HFFc6 (cell line): ENCODE measurements at regions not wholly inside any gene's neighbourhood (a gene's known extent, or its start where the extent isn't known, plus 50 kb on each side); places are given as distances from the start of the nearest gene placed in this dataset.

Source experiments
- DNase-seq: peaks from one replicate; pipeline ENCODE4 v3.0.0-alpha.2; 2018
- H3K27ac Mint-ChIP-seq: 2 replicates; pipeline ENCODE4 v1.8.0; 2020; ENCODE audit warnings: mild to moderate bottlenecking, mixed read lengths
- H3K27me3 Mint-ChIP-seq: 2 replicates; pipeline ENCODE4 v1.8.0; 2021; ENCODE audit warnings: mild to moderate bottlenecking, moderate library complexity, mixed read lengths; ENCODE audit not compliant: insufficient read depth
- H3K36me3 Mint-ChIP-seq: 2 replicates; pipeline ENCODE4 v1.8.0; 2021; ENCODE audit warnings: low read depth, mixed read lengths
- H3K4me1 Mint-ChIP-seq: 2 replicates; pipeline ENCODE4 v1.8.0; 2020; ENCODE audit warnings: low read depth, mixed read lengths
- H3K4me3 Mint-ChIP-seq: 2 replicates; pipeline ENCODE4 v1.8.0; 2020; ENCODE audit warnings: mild to moderate bottlenecking, moderate library complexity, mixed read lengths
- H3K9me3 Mint-ChIP-seq: 2 replicates; pipeline ENCODE4 v1.8.0; 2020; ENCODE audit warnings: mild to moderate bottlenecking, mixed read lengths
- TF ChIP-seq, protein P1 (sequence below): fragments of 200-600 bp; sonication (generic); IDR thresholded peaks from 2 replicates; pipeline ENCODE4 v1.5.0; 2021; ENCODE audit warnings: antibody characterized with exemption, mild to moderate bottlenecking

GRCh38 chr4:120472447-120473131 lies 405.9 kb upstream of the MAD2L1 start:
- Mint-ChIP-seq H3K4me3 (no peak overlapping the region), H3K36me3 (no peaks in the 10 kb centered on the region), H3K27ac (no peak overlapping the region), H3K9me3 (peaks cover 27% of the 10 kb centered on the region), H3K27me3 (no peaks in the 10 kb centered on the region), H3K4me1 (no peaks in the 10 kb centered on the region)
- no peak for DNase-seq
- TF ChIP-seq, protein P1, sequence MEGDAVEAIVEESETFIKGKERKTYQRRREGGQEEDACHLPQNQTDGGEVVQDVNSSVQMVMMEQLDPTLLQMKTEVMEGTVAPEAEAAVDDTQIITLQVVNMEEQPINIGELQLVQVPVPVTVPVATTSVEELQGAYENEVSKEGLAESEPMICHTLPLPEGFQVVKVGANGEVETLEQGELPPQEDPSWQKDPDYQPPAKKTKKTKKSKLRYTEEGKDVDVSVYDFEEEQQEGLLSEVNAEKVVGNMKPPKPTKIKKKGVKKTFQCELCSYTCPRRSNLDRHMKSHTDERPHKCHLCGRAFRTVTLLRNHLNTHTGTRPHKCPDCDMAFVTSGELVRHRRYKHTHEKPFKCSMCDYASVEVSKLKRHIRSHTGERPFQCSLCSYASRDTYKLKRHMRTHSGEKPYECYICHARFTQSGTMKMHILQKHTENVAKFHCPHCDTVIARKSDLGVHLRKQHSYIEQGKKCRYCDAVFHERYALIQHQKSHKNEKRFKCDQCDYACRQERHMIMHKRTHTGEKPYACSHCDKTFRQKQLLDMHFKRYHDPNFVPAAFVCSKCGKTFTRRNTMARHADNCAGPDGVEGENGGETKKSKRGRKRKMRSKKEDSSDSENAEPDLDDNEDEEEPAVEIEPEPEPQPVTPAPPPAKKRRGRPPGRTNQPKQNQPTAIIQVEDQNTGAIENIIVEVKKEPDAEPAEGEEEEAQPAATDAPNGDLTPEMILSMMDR: no peak

DNA sequence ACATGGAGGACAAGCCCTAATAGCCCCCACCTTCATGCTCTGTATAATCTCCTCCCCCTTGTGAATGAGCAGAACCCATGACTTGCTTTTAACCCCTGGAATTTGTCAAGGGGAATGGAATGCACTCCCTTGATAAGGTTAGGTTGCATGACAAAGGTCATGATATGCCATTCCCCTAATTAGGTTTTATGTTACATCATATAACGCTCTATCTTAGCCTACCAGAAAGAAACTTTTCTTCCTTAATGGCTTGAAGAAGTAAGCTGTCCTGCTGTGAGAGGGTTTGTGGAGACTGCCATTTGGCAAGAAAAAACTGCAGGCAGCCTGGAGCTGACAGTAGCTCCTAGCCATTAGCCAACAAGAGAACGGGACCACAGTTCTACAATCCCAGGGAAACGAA lies 399.8 kb upstream of the MAD2L1 start:
- H3K27me3 Mint-ChIP-seq: no peaks in the 10 kb centered on the region
- no peaks in the 10 kb centered on the region for H3K36me3 Mint-ChIP-seq
- H3K9me3 Mint-ChIP-seq: peaks cover 37% of the 10 kb centered on the region
- TF ChIP-seq, protein P1: no peak
- H3K4me3 Mint-ChIP-seq: no peak overlapping the region
- no peaks in the 10 kb centered on the region for H3K4me1 Mint-ChIP-seq
- no peak overlapping the region for H3K27ac Mint-ChIP-seq
- no peak for DNase-seq

DNA sequence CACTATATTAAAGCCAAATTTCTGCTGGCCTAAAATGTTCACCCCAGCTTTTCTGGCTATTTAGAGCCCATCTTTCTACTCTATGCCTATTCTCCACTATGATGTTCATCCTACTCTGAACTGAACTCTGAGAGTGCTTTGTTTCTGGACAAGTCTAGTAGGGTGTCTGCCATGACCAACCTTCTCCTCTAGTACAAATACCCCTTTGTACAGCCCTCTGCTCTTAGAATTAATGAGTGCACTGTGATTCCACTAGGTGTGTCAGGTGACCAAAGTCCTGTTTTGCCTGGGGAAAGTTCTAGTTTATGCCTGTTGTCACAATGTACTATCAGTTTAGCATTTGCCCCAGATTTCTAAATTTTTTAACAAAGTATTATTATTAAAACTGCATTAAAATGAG lies 388.1 kb upstream of the MAD2L1 start:
- TF ChIP-seq, protein P1: no peak
- no peaks in the 10 kb centered on the region for H3K36me3 Mint-ChIP-seq
- no peak overlapping the region for H3K4me3 Mint-ChIP-seq
- DNase-seq: no peak
- no peaks in the 10 kb centered on the region for H3K27me3 Mint-ChIP-seq
- no peaks in the 10 kb centered on the region for H3K4me1 Mint-ChIP-seq
- peaks cover 13% of the 10 kb centered on the region for H3K9me3 Mint-ChIP-seq
- no peak overlapping the region for H3K27ac Mint-ChIP-seq

GRCh38 chr4:120452536-120452935 lies 385.9 kb upstream of the MAD2L1 start:
- TF ChIP-seq, protein P1: no peak
- peaks cover 18% of the 10 kb centered on the region for H3K9me3 Mint-ChIP-seq

GRCh38 chr4:120452001-120452400 lies 385.4 kb upstream of the MAD2L1 start:
- no peaks in the 10 kb centered on the region for H3K27me3 Mint-ChIP-seq
- no peaks in the 10 kb centered on the region for H3K36me3 Mint-ChIP-seq
- DNase-seq: no peak
- peaks cover 18% of the 10 kb centered on the region for H3K9me3 Mint-ChIP-seq
- H3K4me3 Mint-ChIP-seq: no peak overlapping the region
- no peak overlapping the region for H3K27ac Mint-ChIP-seq
- TF ChIP-seq, protein P1: no peak
- no peaks in the 10 kb centered on the region for H3K4me1 Mint-ChIP-seq

More at GRCh38 chr4:120452536-120452935, 385.9 kb upstream of the MAD2L1 start:
- H3K36me3 Mint-ChIP-seq: no peaks in the 10 kb centered on the region
- H3K27ac Mint-ChIP-seq: no peak overlapping the region
- H3K4me3 Mint-ChIP-seq: no peak overlapping the region
- no peak for DNase-seq
- H3K27me3 Mint-ChIP-seq: no peaks in the 10 kb centered on the region
- no peaks in the 10 kb centered on the region for H3K4me1 Mint-ChIP-seq
